Activated CD4-positive, CD25-positive, alpha-beta regulatory T cell treated with anti-CD3 and anti-CD28 coated beads, Interleukin-2, amount 50 U/mL, for 72 hours (primary cell): ENCODE measurements at regions not wholly inside any gene's neighbourhood (a gene's known extent, or its start where the extent isn't known, plus 50 kb on each side); places are given as distances from the start of the nearest gene placed in this dataset.
"Not testable (repeated sequence)": the region's sequence is repeated elsewhere in the genome, so short reads cannot be mapped to it uniquely, and the experiment has no call there.

Experiments used
- DNase-seq: peaks from one replicate; pipeline ENCODE4 v3.0.0; 2021

- not testable (repeated sequence) for DNase-seq
Measured at GRCh38 chr19:23984911-23985310, 70.2 kb downstream of the ZNF726 start.

GRCh38 chr19:23986623-23987022 lies 71.9 kb downstream of the ZNF726 start:
- DNase-seq: no peak

- no peak for DNase-seq
Measured at GRCh38 chr19:23991170-23991569, 76.5 kb downstream of the ZNF726 start.

DNA sequence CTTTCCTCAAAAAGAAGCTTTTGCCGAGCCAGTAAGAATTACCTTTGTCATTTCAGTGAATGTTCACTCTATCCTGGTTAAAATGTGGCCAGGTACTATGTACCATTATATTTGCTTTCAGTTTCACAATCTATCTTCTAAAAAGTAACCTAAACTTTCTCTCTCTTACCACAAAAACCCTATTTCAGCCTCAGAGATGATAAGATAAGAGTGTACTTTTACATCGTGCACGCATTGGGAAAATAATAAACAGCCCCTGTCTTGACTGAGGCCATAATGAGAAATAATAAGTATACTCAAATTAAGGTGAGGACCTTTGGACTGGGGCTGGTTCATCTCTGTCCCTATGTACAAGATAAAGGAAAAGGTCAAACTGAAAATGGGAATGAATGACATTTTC lies 77.7 kb downstream of the ZNF726 start:
- no peak for DNase-seq

GRCh38 chr19:23993440-23993839 lies 78.8 kb downstream of the ZNF726 start:
- no peak for DNase-seq

DNA sequence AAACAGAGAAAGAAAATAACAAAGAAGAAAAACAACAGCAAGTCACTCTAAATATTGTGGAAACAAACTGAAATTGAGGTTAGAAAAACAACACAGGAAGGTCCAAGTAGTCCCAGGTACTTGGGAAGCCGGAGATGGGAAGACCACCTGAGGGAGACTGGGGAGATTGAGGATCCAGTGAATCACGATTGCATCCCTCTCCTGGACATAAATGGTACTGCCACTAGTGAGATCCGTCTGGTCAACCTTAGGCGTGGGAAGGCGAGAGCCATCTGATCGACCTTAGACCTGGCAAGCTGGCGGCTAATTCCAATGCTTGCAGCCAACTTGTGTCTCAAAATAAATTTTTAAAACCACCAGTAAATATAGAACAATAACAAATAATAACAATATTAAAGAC lies 81.9 kb downstream of the ZNF726 start:
- no peak for DNase-seq

DNA sequence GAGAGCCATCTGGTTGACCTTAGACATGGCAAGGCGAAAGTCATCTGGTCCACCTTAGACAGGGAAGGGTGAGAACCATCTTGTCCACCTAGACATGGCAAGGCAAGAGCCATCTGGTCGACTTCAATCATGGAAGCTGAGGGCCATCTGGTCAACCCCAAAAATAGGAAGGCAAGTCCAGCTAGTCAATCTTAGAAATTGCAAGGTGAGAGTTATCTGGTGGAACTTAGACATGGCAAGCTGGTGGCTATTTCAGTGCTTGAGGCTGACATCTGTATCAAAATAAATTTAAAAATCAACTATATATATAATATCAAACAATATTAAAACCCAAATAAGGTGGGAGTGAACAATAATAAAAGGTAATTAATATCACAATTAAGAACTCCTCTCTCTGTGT lies 83.9 kb downstream of the ZNF726 start:
- DNase-seq: no peak

DNA sequence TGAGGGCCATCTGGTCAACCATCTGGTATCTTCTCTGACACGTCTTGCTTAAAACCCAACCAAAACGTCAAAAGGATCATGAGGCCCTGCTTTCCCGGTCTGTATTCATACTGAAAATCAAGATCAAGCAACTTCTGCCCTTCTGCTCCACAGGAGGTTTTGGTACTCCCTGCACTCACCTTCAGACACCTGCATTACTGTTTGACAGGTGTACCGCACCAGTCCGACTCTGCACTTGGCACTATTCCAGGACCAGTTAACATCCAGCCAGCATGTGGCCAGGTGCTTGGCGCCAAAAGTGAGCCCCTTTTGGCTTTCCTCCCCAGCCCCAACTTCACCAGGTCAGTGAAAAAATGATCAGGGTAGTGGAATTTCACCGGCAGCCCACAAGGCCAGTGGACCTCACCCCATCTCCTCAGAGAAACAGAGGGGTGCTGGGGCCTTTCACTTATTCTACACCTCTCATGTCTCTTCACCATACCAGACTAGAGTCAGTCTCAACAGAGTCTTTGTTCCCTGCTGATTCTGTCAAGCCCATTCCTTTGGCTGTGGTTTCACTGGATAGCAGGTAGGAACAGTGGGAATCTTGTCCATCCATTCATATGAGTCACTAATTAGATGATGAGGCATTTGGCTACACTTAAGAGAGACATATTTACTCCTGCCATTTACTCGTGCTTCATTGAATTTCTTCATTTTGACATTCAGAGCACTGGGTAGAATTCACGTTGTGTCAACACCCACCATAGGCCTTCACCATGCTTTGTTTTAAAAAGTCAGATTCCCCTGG lies 85.3 kb downstream of the ZNF726 start:
- DNase-seq: no peak

DNA sequence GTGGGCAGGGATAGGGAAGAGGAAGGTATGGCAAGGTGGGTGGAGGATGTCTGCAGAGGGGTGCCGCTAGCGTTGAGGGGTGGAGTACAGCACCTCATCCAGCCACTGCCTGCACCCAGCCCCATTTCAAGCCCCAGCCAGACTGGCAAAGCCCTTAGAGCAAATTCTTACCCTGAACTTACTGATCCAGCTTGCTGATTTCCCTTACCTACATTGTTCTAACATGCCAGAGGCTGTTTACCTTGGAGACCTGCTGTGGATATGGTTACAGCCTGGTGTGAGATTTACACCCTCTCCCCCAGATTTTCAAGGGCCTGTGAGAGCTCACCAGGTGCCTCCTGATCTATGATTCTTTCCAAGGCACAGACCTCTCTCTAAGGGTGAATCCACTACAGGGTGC lies 86.0 kb downstream of the ZNF726 start:
- no peak for DNase-seq

GRCh38 chr19:24002256-24002945 lies 84.6 kb upstream of the ZNF254 start:
- DNase-seq: no peak

DNA sequence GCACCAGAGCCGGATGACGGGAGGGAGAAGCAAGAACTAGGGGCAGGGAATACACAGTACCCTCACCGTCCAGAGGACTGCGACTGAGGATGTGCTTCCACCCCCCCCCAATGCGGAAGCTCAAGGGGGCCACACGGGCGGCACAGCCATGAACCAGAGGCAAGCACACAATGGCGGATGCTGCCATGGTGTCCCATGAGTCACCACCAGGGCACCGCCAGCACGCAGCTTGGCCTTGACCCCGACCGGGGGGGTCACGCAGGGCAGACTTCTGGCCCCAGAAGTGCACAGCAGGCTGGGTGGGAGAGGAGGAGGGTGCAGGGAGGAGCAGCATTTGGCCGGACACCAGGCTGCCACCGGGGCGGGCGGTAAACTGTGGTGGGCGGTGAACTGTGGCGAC lies 83.5 kb upstream of the ZNF254 start:
- DNase-seq: no peak

DNA sequence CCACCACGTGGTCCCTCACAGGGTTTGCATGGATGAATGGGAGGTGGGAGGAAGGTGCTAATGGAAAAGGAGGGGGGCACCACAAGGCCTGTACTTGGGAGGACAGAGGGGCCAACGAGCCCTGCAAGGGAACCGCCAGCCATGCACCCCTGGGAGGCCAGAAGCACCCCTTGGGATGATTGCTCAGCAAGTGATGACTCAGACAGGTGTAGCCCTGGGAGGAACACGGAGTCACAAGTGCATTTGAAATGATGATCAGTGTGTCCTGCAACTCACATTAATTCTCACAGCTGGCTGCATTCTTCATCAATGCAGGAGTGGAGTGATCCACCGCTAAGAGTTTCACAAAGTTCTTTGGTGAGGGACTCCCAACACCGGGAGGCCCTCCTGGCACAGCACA lies 82.8 kb upstream of the ZNF254 start:
- DNase-seq: no peak

DNA sequence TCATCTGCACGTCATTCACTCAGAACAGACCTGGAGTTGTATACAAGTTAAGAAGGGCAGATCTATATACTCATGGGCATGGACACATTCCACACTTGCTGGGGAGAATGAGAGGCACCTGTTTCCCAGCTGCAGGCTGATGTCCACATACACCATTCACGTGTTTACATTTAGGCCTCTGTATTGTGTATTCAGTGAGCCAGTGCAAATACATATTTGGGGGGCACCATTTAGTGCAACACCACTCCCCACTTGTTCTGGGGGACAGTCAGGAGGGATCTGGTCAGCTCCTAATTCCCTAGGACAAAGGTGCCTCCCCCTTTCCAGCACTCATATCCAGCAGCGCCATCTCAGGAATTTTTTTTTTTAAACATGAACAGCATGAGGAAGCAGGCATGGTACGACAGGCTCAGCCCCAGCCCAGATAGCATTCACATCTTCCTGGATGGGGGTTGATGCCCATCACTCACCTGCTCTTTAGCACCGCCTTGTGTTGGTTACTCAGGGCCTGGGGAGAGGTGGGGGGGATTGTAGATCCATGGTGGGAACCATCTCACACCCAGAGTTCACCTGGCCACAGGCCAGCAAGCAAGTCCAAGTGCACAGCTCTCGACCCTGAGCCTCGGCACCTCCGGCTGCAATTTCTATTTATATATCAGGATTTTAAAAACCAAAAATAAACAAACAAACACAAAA lies 56.9 kb upstream of the ZNF254 start:
- no peak for DNase-seq

DNA sequence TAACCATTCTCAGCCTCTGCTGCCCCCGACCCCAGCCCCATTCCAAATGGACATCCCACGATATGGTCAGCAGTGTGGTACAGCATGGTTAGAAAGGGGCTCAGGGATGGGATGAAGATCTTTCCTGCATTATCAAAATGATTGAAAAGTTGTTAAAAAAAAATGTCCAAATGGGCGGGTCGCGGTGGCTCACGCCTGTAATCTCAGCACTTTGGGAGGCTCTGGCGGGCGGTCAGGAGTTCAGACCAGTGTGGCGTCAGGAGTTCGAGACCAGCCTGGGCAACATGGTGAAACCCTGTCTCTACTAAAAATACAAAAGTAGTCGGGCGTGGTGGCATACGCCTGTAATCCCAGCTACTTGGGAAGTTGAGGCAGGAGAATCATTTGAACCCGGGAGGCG lies 54.3 kb upstream of the ZNF254 start:
- no peak for DNase-seq

- DNase-seq: peak; percentile 73
Measured at GRCh38 chr19:24033301-24033962, 53.6 kb upstream of the ZNF254 start.

GRCh38 chr19:24033963-24034342 lies 53.0 kb upstream of the ZNF254 start:
- no peak for DNase-seq

DNA sequence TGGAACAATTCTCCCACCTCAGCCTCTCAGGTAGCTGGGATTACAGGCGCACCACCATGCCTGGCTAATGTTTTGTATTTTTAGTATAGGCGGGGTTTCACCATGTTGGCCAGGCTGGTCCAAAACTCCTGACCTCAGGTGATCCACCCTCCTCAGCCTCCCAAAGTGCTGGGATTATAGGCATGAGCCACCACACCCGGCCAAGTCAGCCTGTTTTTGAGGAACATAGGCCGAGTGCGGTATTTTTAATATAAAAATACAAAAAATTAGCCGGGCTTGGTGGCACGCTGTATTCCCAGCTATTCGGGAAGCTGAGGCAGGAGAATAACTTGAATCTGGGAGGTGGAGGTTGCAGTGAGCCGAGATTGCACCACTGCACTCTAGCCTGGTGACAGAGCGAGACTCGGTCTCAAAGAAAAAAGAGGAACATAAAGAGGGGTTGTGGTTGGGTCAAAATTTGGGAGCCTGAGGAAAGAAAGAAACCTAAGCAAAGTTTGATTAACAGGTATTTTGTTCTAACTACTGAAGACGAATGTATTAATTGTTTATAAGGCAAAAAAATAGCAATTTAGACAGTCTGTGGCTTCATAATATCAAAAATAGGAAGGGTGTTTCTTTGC lies 51.6 kb upstream of the ZNF254 start:
- not testable (repeated sequence) for DNase-seq
